ENCODE measurements at regions not wholly inside any gene's neighbourhood (a gene's known extent, or its start where the extent isn't known, plus 50 kb on each side); places are given as distances from the start of the nearest gene placed in this dataset.

- peaks cover 83% of the 10 kb centered on the region for H3K4me1 ChIP-seq (ENCODE audit: low read length)
- TF ChIP-seq EZH2phosphoT487 (IDR thresholded peaks at IDR 0.05; ENCODE audit: low read depth), result no peak
- no peak for TF ChIP-seq CTCF (IDR thresholded peaks at IDR 0.05; ENCODE audit: low read depth, low read length)
- H4K20me1 ChIP-seq (ENCODE audit: insufficient read depth, low read length), result no peaks in the 10 kb centered on the region
- no peaks in the 10 kb centered on the region for H3K9me3 ChIP-seq (ENCODE audit: insufficient read depth, low read length)
- H3K4me3 ChIP-seq (ENCODE audit: low read length), result peak overlapping the region; percentile 52
- no peaks in the 10 kb centered on the region for H3K36me3 ChIP-seq (replicated peaks; ENCODE audit: low read depth, low read length)
- H3K27ac ChIP-seq (ENCODE audit: low read length), result no peak overlapping the region
- H2AFZ ChIP-seq (ENCODE audit: low read depth, low read length), result peak overlapping the region; percentile 67
- H3K79me2 ChIP-seq (ENCODE audit: low read length), result no peaks in the 10 kb centered on the region
- H3K4me2 ChIP-seq (ENCODE audit: low read length), result peak overlapping the region; percentile 76
- peak overlapping the region; percentile 37; the same call in 1 of the 2 replicates for H3K9ac ChIP-seq (ENCODE audit: low read length)
- H3K27me3 ChIP-seq (ENCODE audit: low read depth, low read length), result peaks cover 8% of the 10 kb centered on the region; the same call in 1 of the 2 replicates
These were observed 90.8 kb upstream of the CLDN5 start for GRCh38 chr22:19615001-19615461.

- TF ChIP-seq EZH2phosphoT487 (IDR thresholded peaks at IDR 0.05; ENCODE audit: low read depth) (no peak), CTCF (IDR thresholded peaks at IDR 0.05; ENCODE audit: low read depth, low read length) (no peak)
- H3K9me3 ChIP-seq (ENCODE audit: insufficient read depth, low read length), result no peaks in the 10 kb centered on the region
- H2AFZ ChIP-seq (ENCODE audit: low read depth, low read length), result no peak overlapping the region
- no peaks in the 10 kb centered on the region for H3K79me2 ChIP-seq (ENCODE audit: low read length)
- no peak overlapping the region for H3K4me3 ChIP-seq (ENCODE audit: low read length)
- no peaks in the 10 kb centered on the region for H4K20me1 ChIP-seq (ENCODE audit: insufficient read depth, low read length)
- H3K4me1 ChIP-seq (ENCODE audit: low read length), result peaks cover 83% of the 10 kb centered on the region
- H3K4me2 ChIP-seq (ENCODE audit: low read length), result peak overlapping the region; percentile 13; the same call in 1 of the 2 replicates
- no peaks in the 10 kb centered on the region for H3K36me3 ChIP-seq (replicated peaks; ENCODE audit: low read depth, low read length)
- H3K27ac ChIP-seq (ENCODE audit: low read length), result peak overlapping the region; percentile 15; the same call in 1 of the 2 replicates
- H3K9ac ChIP-seq (ENCODE audit: low read length), result no peak overlapping the region
- H3K27me3 ChIP-seq (ENCODE audit: low read depth, low read length), result peaks cover 8% of the 10 kb centered on the region; the same call in 1 of the 2 replicates
These were observed 91.8 kb upstream of the CLDN5 start for GRCh38 chr22:19615867-19616581.

GRCh38 chr22:19619144-19620009 is 94.9 kb upstream of the SEPTIN5 start:
- Histone ChIP-seq H3K4me1 (ENCODE audit: low read length) (peaks cover 91% of the 10 kb centered on the region), H3K27me3 (ENCODE audit: low read depth, low read length) (peaks cover 19% of the 10 kb centered on the region), H3K27ac (ENCODE audit: low read length) (peak overlapping the region; percentile 92), H3K79me2 (ENCODE audit: low read length) (no peaks in the 10 kb centered on the region), H2AFZ (ENCODE audit: low read depth, low read length) (peak overlapping the region; percentile 8; the same call in 1 of the 2 replicates), H3K4me3 (ENCODE audit: low read length) (peak overlapping the region; percentile 61), H3K4me2 (ENCODE audit: low read length) (peak overlapping the region; percentile 83), H3K36me3 (replicated peaks; ENCODE audit: low read depth, low read length) (no peaks in the 10 kb centered on the region), H3K9ac (ENCODE audit: low read length) (peak overlapping the region; percentile 64), H3K9me3 (ENCODE audit: insufficient read depth, low read length) (no peaks in the 10 kb centered on the region), H4K20me1 (ENCODE audit: insufficient read depth, low read length) (no peaks in the 10 kb centered on the region)
- TF ChIP-seq EZH2phosphoT487 (IDR thresholded peaks at IDR 0.05; ENCODE audit: low read depth) (no peak), CTCF (IDR thresholded peaks at IDR 0.05; ENCODE audit: low read depth, low read length) (no peak)
